ENCODE measurements at regions not wholly inside any gene's neighbourhood (a gene's known extent, or its start where the extent isn't known, plus 50 kb on each side); places are given as distances from the start of the nearest gene placed in this dataset.

DNA sequence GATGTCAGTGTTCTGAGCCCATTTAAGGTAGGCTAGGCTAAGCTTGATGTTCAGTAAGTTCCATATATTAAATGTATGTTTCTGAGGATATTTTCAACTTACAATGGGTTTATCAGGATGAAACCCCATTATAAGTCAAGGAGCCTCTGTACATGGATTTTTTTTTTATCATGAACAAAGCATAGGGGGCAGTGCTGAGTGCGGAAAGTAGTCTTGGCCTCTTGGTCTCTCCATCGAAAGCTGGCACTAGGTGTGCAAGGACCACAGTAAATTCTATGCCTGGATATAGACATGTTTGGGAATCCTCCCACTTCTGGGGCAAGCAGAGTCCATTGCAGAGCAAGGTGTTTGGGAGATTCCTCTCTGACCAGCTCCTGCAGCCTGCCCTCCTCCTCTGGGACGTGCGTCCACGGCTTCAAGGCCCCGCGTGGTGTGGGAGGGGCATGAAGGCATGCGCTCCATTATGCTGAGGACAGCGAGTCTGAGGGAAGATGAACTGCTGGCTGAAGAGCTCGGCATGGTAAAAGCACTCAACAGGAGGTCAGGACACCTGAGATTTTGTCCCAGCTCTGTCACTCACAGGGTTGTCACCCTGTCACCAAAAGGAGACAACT, 122.9 kb upstream of the LIPC start:
- TF ChIP-seq CTCF (IDR thresholded peaks at IDR 0.05; ENCODE audit: low read depth, low read length), result no peak
- DNase-seq (ENCODE audit: extremely low read depth, low read depth), result no peak

DNA sequence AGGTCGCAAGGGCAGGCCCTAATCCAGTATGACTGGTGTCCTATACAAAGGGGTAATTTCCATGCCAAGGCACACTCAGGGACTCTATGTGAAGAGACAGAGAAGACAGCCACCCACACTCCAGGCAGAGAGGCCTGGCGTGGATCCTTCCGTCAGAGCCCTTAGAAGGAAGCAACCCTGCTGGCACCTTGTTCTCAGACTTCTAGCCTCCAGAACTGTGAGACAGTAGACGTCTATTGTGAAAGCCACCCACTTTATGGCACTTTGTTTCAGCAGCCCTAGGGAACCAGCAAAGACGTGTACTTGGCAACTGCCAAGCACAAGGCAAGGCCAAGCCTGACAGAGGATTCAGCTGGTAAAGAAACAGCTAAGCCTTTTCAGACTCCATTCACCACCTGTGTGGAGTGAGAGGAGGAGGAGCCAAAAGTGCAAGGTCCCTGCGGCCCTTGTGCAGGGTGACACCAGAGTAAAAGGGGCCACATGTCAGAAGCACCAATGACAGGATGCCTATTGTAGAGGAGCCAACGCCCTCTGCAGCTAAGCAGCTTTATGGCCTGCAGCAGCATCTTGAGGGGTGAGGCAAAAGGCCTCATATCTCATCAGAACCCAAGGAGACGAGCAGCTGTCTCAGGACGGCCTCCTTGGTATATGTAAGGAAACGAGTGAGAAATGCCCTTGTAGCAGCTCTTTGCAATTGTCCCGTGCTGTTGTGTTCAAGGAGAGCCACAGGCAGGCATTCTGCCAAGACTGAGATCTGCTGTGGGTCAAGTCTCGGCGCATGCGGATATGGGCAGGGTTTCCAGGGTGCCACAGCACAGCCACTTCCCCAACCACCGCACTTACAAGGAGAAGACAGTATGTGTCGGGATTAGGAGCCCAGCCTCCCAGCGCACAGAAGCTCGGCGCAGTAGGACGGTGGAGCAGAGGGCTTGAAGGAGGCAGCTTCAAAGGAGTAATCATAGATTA, 121.5 kb upstream of the LIPC start:
- TF ChIP-seq CTCF (IDR thresholded peaks at IDR 0.05; ENCODE audit: low read depth, low read length), result no peak
- no peak for DNase-seq (ENCODE audit: extremely low read depth, low read depth)

DNA sequence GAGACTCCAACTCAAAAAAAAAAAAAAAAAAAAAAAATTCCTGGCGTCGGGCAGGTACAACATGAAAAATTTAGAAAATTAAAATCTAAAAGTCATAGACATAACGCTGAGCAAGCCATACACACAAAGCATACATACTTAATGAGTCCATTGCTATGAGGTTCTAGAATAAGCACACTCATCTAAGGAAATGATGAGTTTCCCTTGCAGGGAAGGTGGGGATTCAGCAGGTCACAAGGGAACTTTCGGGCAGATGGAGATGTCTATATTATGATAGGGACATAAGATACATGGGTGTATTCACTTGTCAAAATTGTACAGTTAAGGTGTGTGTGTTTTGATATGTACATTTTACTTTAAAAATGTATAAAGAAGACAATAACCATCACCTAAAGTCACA, 120.2 kb upstream of the LIPC start:
- no peak for DNase-seq (ENCODE audit: extremely low read depth, low read depth)
- TF ChIP-seq CTCF (IDR thresholded peaks at IDR 0.05; ENCODE audit: low read depth, low read length), result no peak

DNA sequence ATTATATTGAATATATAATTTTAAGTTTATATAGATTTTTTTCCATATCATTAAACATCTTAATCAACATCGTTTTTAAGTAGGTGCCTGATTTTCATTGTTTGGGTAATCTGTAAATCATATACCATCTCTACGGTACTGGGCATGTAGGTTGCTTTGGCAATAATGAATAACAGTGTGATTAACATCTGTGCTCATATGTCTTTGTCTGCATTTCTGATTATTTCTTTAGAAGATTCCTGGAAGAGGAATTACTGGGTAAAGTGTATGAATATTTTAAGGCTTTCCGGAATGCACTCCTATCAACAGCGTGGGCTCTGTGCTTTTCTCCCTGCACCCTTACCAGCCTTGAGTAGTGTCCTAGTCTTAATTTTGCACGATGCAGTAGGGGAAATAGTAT, 119.8 kb upstream of the LIPC start:
- TF ChIP-seq CTCF (IDR thresholded peaks at IDR 0.05; ENCODE audit: low read depth, low read length), result no peak
- DNase-seq (ENCODE audit: extremely low read depth, low read depth), result no peak

GRCh38 chr15:58313304-58313703, 118.5 kb upstream of the LIPC start:
- DNase-seq (ENCODE audit: extremely low read depth, low read depth), result no peak
- TF ChIP-seq CTCF (IDR thresholded peaks at IDR 0.05; ENCODE audit: low read depth, low read length), result no peak

GRCh38 chr15:58313810-58314592, 117.8 kb upstream of the LIPC start:
- TF ChIP-seq CTCF (IDR thresholded peaks at IDR 0.05; ENCODE audit: low read depth, low read length), result no peak
- DNase-seq (ENCODE audit: extremely low read depth, low read depth), result no peak
